ENCODE measurements at regions not wholly inside any gene's neighbourhood (a gene's known extent, or its start where the extent isn't known, plus 50 kb on each side); places are given as distances from the start of the nearest gene placed in this dataset.

DNA sequence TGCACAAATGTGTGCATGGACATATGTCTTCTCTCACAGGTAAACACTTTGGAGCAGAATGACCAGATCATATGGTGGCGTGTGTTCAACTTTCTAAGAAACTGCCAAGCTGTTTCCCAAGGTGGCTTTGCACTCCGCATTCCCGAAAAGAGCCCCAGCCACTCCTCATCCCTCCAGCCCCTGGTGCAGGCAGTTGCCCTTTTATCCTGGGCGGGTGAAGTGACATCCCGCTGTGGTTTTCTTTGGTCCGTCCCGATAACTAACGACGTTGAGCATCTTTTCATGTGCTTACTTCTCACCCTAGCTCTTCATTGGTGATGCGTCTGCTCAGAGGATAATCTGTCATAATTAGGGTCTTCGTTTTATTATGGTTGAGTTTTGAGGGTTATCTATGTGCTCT is 612.5 kb downstream of the MATN1 start:
- Histone ChIP-seq H3K27ac (ENCODE audit: low read length) (no peak overlapping the region), H3K4me3 (ENCODE audit: low read length) (no peak overlapping the region), H3K9ac (ENCODE audit: low read depth, low read length) (no peak overlapping the region), H3K4me1 (ENCODE audit: insufficient read depth, low read length) (no peaks in the 10 kb centered on the region), H3K27me3 (ENCODE audit: insufficient read depth, low read length) (peaks cover 2% of the 10 kb centered on the region; the same call in 1 of the 2 replicates), H3K36me3 (ENCODE audit: insufficient read depth, low read depth, low read length) (no peaks in the 10 kb centered on the region), H3K9me3 (ENCODE audit: insufficient read depth, low read depth, low read length) (no peaks in the 10 kb centered on the region)

DNA sequence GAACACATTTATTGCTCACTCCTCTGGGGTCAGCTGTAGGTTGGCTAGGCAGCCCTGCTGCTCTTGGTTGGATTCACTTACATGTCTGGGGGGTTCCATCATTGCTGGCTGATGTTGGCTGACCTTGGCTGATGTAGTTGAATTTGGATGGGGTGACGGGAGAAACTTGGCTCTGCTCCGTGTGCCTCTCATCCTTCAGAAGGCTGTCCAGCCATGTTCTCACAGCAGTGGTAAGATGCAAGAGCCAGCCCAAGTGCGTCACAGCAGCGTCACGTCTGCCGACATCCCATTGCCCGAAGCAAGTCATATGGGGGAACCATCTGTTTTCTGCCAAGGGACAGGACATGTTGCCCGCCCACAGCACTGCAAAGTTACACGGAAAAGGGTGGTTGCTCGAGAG is 613.5 kb downstream of the MATN1 start:
- Histone ChIP-seq H3K4me1 (ENCODE audit: insufficient read depth, low read length) (no peaks in the 10 kb centered on the region), H3K9ac (ENCODE audit: low read depth, low read length) (no peak overlapping the region), H3K9me3 (ENCODE audit: insufficient read depth, low read depth, low read length) (no peaks in the 10 kb centered on the region), H3K27ac (ENCODE audit: low read length) (no peak overlapping the region), H3K36me3 (ENCODE audit: insufficient read depth, low read depth, low read length) (no peaks in the 10 kb centered on the region), H3K27me3 (ENCODE audit: insufficient read depth, low read length) (peaks cover 11% of the 10 kb centered on the region; the same call in 1 of the 2 replicates), H3K4me3 (ENCODE audit: low read length) (no peak overlapping the region)

DNA sequence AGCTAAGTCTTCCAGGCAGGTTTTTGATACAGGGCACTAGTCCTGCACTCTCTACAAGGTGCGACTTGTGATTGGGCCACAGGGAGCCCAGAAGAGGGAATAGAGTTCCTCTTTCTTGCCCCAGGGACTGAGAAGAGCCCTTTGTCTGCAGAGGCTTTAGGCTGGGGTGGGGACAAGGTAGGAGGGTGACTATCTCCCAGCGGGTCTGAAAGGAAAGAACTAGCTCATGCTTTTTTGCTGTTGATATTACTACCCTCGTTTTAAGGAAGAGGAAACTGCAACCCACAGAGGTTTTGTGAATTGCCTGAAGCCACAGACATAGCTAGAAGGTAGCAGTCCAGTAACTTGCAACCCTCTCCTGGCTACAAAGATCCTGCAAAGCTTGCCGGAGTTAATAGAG is 615.2 kb downstream of the MATN1 start:
- H3K9ac ChIP-seq (ENCODE audit: low read depth, low read length), result no peak overlapping the region
- no peak overlapping the region for H3K27ac ChIP-seq (ENCODE audit: low read length)
- no peaks in the 10 kb centered on the region for H3K9me3 ChIP-seq (ENCODE audit: insufficient read depth, low read depth, low read length)
- H3K36me3 ChIP-seq (ENCODE audit: insufficient read depth, low read depth, low read length), result no peaks in the 10 kb centered on the region
- no peak overlapping the region for H3K4me3 ChIP-seq (ENCODE audit: low read length)
- no peaks in the 10 kb centered on the region for H3K4me1 ChIP-seq (ENCODE audit: insufficient read depth, low read length)
- H3K27me3 ChIP-seq (ENCODE audit: insufficient read depth, low read length), result peaks cover 11% of the 10 kb centered on the region; the same call in 1 of the 2 replicates

DNA sequence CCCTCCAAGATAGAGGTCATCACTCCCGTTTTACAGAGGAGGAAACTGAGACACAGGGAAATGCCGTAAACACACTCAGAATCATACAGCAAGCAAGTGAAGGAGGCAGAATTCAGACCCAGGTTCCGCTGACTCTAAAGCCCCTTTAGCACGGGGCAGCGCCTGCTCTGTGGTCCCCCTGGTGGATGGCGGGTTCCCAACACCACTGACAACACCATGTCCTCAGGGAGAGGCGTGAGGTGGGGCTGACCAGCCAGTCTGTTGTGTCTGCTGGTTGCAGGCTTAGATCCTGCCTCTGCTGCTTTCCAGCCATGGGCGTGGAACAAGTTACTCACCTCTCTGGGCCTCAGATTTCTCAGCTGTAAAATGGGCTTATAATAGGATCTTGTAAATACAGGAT is 617.3 kb downstream of the MATN1 start:
- no peaks in the 10 kb centered on the region for H3K9me3 ChIP-seq (ENCODE audit: insufficient read depth, low read depth, low read length)
- no peaks in the 10 kb centered on the region for H3K4me1 ChIP-seq (ENCODE audit: insufficient read depth, low read length)
- H3K27me3 ChIP-seq (ENCODE audit: insufficient read depth, low read length), result peaks cover 11% of the 10 kb centered on the region; the same call in 1 of the 2 replicates
- H3K9ac ChIP-seq (ENCODE audit: low read depth, low read length), result no peak overlapping the region
- no peak overlapping the region for H3K4me3 ChIP-seq (ENCODE audit: low read length)
- no peaks in the 10 kb centered on the region for H3K36me3 ChIP-seq (ENCODE audit: insufficient read depth, low read depth, low read length)
- no peak overlapping the region for H3K27ac ChIP-seq (ENCODE audit: low read length)

DNA sequence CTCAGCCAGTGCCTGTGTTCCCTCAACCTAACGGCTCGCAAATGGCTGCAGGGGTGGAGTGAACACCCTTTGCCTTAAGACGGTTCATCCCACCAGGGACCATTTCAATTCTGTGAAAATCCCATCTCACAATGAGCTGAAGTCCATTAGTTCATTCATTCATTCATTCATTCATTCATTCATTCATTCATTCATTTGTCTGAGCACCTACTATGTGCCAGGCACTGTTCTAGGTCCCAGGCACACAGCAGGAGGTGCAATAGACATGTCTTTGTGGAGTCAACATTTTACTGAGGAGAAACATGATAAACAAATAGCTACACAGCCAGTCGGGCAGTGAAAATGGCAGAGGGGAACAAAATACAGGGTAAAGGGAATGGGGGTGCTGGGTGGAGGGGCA is 618.8 kb downstream of the MATN1 start:
- no peaks in the 10 kb centered on the region for H3K4me1 ChIP-seq (ENCODE audit: insufficient read depth, low read length)
- no peak overlapping the region for H3K27ac ChIP-seq (ENCODE audit: low read length)
- no peaks in the 10 kb centered on the region for H3K36me3 ChIP-seq (ENCODE audit: insufficient read depth, low read depth, low read length)
- H3K9ac ChIP-seq (ENCODE audit: low read depth, low read length), result no peak overlapping the region
- no peak overlapping the region for H3K4me3 ChIP-seq (ENCODE audit: low read length)
- H3K27me3 ChIP-seq (ENCODE audit: insufficient read depth, low read length), result peaks cover 11% of the 10 kb centered on the region; the same call in 1 of the 2 replicates
- H3K9me3 ChIP-seq (ENCODE audit: insufficient read depth, low read depth, low read length), result no peaks in the 10 kb centered on the region

DNA sequence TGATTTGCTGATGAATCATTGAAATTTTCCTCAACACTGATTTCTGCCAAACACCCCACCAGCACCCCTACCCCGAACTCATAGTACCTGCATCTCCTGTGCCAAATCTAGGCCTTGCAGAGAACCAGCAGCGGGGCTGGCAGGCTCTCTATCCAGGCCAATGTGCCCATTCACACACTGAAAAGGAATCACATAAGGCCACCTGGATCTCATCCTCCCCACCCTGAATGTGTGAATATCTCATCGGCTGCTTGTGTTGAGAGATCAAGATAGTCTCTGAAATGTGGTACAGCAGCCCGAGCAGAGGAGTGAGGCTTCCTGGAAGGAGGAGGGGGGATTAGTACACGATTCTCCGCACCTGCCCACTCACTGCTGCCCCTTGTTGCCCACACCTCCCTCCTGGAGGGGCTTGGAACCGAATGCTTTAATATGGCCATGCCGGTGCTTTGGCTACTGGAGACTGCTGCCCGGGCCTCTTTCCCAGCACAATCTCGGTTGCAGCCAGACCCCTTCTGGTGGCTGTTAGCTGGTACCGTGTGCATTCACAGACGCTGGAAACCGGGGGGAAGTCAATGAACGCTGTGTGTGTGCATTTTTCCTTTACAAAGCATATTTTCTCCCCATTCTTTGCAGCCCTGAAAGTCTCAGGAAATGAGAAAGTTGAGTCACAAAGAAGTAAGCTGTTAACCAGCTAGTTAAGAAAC is 619.5 kb downstream of the MATN1 start:
- Histone ChIP-seq H3K27me3 (ENCODE audit: insufficient read depth, low read length) (peaks cover 11% of the 10 kb centered on the region; the same call in 1 of the 2 replicates), H3K36me3 (ENCODE audit: insufficient read depth, low read depth, low read length) (no peaks in the 10 kb centered on the region), H3K9me3 (ENCODE audit: insufficient read depth, low read depth, low read length) (no peaks in the 10 kb centered on the region), H3K9ac (ENCODE audit: low read depth, low read length) (no peak overlapping the region), H3K4me1 (ENCODE audit: insufficient read depth, low read length) (no peaks in the 10 kb centered on the region), H3K27ac (ENCODE audit: low read length) (no peak overlapping the region), H3K4me3 (ENCODE audit: low read length) (no peak overlapping the region)

DNA sequence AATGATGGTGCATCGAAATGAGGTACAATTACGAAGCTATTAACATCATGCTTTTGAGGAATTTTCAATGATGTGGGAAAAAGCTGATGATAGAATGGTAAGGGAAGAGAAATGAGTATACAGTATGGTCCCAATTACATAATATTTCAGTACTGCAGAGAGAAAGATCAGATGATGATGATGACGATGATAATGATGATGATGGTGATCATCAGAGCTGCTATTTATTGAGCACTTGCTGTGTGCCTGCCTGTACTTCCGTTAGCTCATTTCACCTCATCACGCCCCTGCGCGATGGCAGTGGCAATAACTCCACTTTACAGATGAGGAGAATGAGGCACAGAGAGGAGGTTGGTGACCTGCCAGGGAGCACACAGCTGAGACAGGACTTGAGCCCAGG is 620.8 kb downstream of the MATN1 start:
- Histone ChIP-seq H3K4me1 (ENCODE audit: insufficient read depth, low read length) (no peaks in the 10 kb centered on the region), H3K27ac (ENCODE audit: low read length) (no peak overlapping the region), H3K9me3 (ENCODE audit: insufficient read depth, low read depth, low read length) (no peaks in the 10 kb centered on the region), H3K27me3 (ENCODE audit: insufficient read depth, low read length) (peaks cover 11% of the 10 kb centered on the region; the same call in 1 of the 2 replicates), H3K9ac (ENCODE audit: low read depth, low read length) (no peak overlapping the region), H3K4me3 (ENCODE audit: low read length) (no peak overlapping the region), H3K36me3 (ENCODE audit: insufficient read depth, low read depth, low read length) (no peaks in the 10 kb centered on the region)

DNA sequence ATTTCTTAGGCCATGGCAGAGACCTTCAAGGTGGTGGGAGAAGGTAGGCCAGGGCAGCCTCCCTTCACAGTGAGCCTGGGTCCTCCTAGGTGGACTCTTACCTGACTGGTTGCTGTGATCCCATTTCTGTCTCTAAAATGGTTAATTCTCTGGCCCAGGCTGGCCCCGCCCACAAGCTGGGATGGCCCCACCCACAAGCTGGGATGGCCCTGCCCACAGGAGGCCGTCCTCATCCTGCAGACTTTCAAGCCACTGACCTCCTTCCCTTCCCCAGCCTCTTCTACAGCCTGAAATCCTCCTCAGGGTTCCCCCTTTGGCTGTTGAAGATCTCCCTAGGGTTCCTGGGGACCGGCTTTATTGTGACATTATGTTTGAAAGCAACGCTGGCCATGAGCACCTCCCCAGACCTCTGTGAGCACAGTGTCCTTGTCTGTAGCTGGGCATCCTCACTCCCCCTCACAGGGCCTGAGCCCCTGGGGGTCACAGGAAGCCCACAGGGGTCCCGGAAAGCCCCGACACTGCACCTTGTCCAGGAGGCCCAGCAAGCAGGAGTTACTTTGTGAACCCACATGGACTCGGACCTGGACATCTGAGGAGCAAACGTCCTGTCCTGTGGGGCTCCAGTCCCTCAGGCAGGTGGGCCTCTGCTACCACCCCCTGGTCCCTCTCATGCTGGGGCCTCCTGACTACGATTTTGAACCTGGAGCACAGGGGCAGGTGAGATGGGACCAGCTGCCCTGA is 621.7 kb downstream of the MATN1 start:
- no peak overlapping the region for H3K4me3 ChIP-seq (ENCODE audit: low read length)
- H3K27me3 ChIP-seq (ENCODE audit: insufficient read depth, low read length), result peaks cover 11% of the 10 kb centered on the region; the same call in 1 of the 2 replicates
- no peaks in the 10 kb centered on the region for H3K4me1 ChIP-seq (ENCODE audit: insufficient read depth, low read length)
- H3K36me3 ChIP-seq (ENCODE audit: insufficient read depth, low read depth, low read length), result no peaks in the 10 kb centered on the region
- H3K9ac ChIP-seq (ENCODE audit: low read depth, low read length), result no peak overlapping the region
- no peaks in the 10 kb centered on the region for H3K9me3 ChIP-seq (ENCODE audit: insufficient read depth, low read depth, low read length)
- H3K27ac ChIP-seq (ENCODE audit: low read length), result no peak overlapping the region

DNA sequence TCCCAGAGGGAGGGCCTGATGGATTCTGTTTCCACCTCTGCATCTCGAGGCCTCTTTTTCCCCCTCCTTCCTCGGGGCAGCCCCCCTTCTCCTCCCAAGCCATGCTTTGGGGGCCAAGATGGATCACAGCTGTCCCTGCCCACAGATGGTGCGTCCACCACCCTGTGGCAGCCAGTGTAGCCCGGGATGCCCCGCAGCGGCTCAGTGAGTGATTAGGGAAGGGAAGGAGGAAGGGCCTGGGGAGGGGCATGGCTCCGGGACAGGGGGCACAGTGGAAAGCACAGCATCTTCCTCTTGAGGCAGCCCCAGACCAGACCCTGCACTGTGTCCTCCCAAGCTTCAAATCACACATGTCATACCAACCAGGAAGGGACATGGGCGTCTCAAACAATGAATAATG is 622.4 kb downstream of the MATN1 start:
- H3K27ac ChIP-seq (ENCODE audit: low read length), result no peak overlapping the region
- H3K4me1 ChIP-seq (ENCODE audit: insufficient read depth, low read length), result no peaks in the 10 kb centered on the region
- no peaks in the 10 kb centered on the region for H3K36me3 ChIP-seq (ENCODE audit: insufficient read depth, low read depth, low read length)
- peaks cover 10% of the 10 kb centered on the region; the same call in 1 of the 2 replicates for H3K27me3 ChIP-seq (ENCODE audit: insufficient read depth, low read length)
- no peak overlapping the region for H3K9ac ChIP-seq (ENCODE audit: low read depth, low read length)
- H3K9me3 ChIP-seq (ENCODE audit: insufficient read depth, low read depth, low read length), result no peaks in the 10 kb centered on the region
- H3K4me3 ChIP-seq (ENCODE audit: low read length), result no peak overlapping the region

DNA sequence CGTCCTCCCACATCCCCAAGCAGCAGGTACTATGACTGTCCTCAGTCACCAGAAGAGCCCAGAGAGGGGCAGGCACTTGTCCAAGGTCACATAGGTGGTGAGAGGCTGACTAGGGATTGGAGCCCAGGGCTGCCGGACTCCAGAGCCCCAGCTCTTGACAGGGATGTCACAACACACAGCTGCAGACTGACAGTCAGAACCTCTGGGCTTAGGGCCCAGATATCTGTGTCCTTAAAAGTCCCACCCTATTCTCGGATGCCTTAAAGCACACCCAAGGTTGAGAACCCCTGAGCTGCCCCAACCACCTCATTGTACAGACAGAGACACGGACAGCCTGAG is 622.9 kb downstream of the MATN1 start:
- H3K9me3 ChIP-seq (ENCODE audit: insufficient read depth, low read depth, low read length), result no peaks in the 10 kb centered on the region
- peaks cover 5% of the 10 kb centered on the region; the same call in 1 of the 2 replicates for H3K27me3 ChIP-seq (ENCODE audit: insufficient read depth, low read length)
- H3K4me1 ChIP-seq (ENCODE audit: insufficient read depth, low read length), result no peaks in the 10 kb centered on the region
- H3K4me3 ChIP-seq (ENCODE audit: low read length), result no peak overlapping the region
- H3K9ac ChIP-seq (ENCODE audit: low read depth, low read length), result no peak overlapping the region
- H3K27ac ChIP-seq (ENCODE audit: low read length), result no peak overlapping the region
- no peaks in the 10 kb centered on the region for H3K36me3 ChIP-seq (ENCODE audit: insufficient read depth, low read depth, low read length)

DNA sequence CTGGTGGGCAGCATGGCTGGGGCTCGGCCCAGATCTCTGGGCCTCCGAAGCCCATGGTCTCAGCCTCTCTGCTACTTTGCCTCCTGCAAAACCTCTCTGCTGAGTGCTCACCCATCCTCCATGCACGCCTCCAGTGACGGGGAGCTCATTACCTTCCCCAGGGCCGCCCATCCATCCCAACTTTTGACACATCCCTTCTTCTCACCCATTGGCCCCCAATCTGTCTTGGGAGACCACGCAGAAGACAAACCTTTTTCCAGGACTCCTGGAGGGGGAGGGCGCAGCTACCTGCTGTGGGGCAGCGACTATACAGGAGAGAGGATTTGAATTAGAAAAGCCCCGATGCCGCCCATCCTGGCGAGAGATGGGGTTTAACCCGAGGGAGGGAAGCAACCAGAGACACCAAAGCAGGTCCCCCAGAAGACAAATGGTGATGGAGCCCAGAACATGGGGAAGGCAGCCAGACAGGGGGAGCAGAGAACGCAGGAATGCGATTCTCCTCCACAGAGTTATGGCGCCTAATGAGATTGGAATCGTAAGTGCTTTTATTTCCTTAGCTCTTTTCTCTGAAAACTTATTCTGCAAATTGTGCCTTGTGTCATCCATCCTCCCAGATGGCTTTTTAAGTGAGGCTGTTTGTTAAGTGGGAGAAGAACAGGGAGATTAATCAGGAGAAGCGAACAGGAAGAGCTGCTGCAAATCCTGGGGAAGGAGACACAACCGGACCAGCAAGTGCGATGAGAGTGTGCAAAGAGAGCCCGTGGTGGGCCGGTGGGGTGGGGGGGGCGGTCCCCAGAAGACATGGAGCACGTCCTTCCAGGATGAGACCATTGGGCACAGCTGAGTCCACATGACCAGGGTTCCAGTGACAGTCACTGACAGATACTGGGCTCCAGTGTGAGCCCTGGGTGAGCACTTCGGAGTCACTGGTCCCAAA is 623.5 kb downstream of the MATN1 start:
- no peak overlapping the region for H3K9ac ChIP-seq (ENCODE audit: low read depth, low read length)
- H3K9me3 ChIP-seq (ENCODE audit: insufficient read depth, low read depth, low read length), result no peaks in the 10 kb centered on the region
- no peaks in the 10 kb centered on the region for H3K27me3 ChIP-seq (ENCODE audit: insufficient read depth, low read length)
- no peaks in the 10 kb centered on the region for H3K4me1 ChIP-seq (ENCODE audit: insufficient read depth, low read length)
- H3K4me3 ChIP-seq (ENCODE audit: low read length), result no peak overlapping the region
- H3K36me3 ChIP-seq (ENCODE audit: insufficient read depth, low read depth, low read length), result no peaks in the 10 kb centered on the region
- no peak overlapping the region for H3K27ac ChIP-seq (ENCODE audit: low read length)
